ENCODE measurements at regions not wholly inside any gene's neighbourhood (a gene's known extent, or its start where the extent isn't known, plus 50 kb on each side); places are given as distances from the start of the nearest gene placed in this dataset.

GRCh38 chr9:107870221-107870620 lies 380.7 kb upstream of the KLF4 start:
- Histone ChIP-seq H3K36me3 (ENCODE audit: control insufficient read depth, insufficient read depth, low read length, severe bottlenecking) (no peaks in the 10 kb centered on the region), H3K9me3 (ENCODE audit: control insufficient read depth, low read length) (no peaks in the 10 kb centered on the region), H3K9ac (ENCODE audit: low read length) (no peak overlapping the region), H3K4me3 (ENCODE audit: low read length) (no peak overlapping the region), H3K4me1 (ENCODE audit: control insufficient read depth, insufficient read depth, low read length) (peaks cover 9% of the 10 kb centered on the region), H3K27me3 (replicated peaks; ENCODE audit: control insufficient read depth, insufficient read depth, low read length) (no peaks in the 10 kb centered on the region)
- no peak for DNase-seq (ENCODE audit: low read depth)

GRCh38 chr9:107869111-107869510 lies 379.5 kb upstream of the KLF4 start:
- DNase-seq (ENCODE audit: low read depth): peak; percentile 60
- Histone ChIP-seq H3K9me3 (ENCODE audit: control insufficient read depth, low read length) (no peaks in the 10 kb centered on the region), H3K27me3 (replicated peaks; ENCODE audit: control insufficient read depth, insufficient read depth, low read length) (no peaks in the 10 kb centered on the region), H3K36me3 (ENCODE audit: control insufficient read depth, insufficient read depth, low read length, severe bottlenecking) (no peaks in the 10 kb centered on the region), H3K4me3 (ENCODE audit: low read length) (no peak overlapping the region), H3K9ac (ENCODE audit: low read length) (no peak overlapping the region), H3K4me1 (ENCODE audit: control insufficient read depth, insufficient read depth, low read length) (peaks cover 9% of the 10 kb centered on the region)

GRCh38 chr9:107868186-107868585 lies 378.6 kb upstream of the KLF4 start:
- H3K4me3 ChIP-seq (ENCODE audit: low read length): no peak overlapping the region
- H3K9ac ChIP-seq (ENCODE audit: low read length): no peak overlapping the region
- no peaks in the 10 kb centered on the region for H3K36me3 ChIP-seq (ENCODE audit: control insufficient read depth, insufficient read depth, low read length, severe bottlenecking)
- DNase-seq (ENCODE audit: low read depth): no peak
- no peaks in the 10 kb centered on the region for H3K27me3 ChIP-seq (replicated peaks; ENCODE audit: control insufficient read depth, insufficient read depth, low read length)
- no peaks in the 10 kb centered on the region for H3K9me3 ChIP-seq (ENCODE audit: control insufficient read depth, low read length)
- H3K4me1 ChIP-seq (ENCODE audit: control insufficient read depth, insufficient read depth, low read length): peaks cover 15% of the 10 kb centered on the region

- H3K4me3 ChIP-seq (ENCODE audit: low read length): no peak overlapping the region
Measured at GRCh38 chr9:107867738-107868137, 378.2 kb upstream of the KLF4 start.

GRCh38 chr9:107866711-107867311 lies 377.2 kb upstream of the KLF4 start:
- peaks cover 29% of the 10 kb centered on the region for H3K4me1 ChIP-seq (ENCODE audit: control insufficient read depth, insufficient read depth, low read length)
- no peak overlapping the region for H3K9ac ChIP-seq (ENCODE audit: low read length)
- DNase-seq (ENCODE audit: low read depth): peak; percentile 81
- no peaks in the 10 kb centered on the region for H3K9me3 ChIP-seq (ENCODE audit: control insufficient read depth, low read length)
- H3K27me3 ChIP-seq (replicated peaks; ENCODE audit: control insufficient read depth, insufficient read depth, low read length): no peaks in the 10 kb centered on the region
- no peaks in the 10 kb centered on the region for H3K36me3 ChIP-seq (ENCODE audit: control insufficient read depth, insufficient read depth, low read length, severe bottlenecking)
- no peak overlapping the region for H3K4me3 ChIP-seq (ENCODE audit: low read length)

More at GRCh38 chr9:107867738-107868137, 378.2 kb upstream of the KLF4 start:
- DNase-seq (ENCODE audit: low read depth): no peak
- Histone ChIP-seq H3K36me3 (ENCODE audit: control insufficient read depth, insufficient read depth, low read length, severe bottlenecking) (no peaks in the 10 kb centered on the region), H3K27me3 (replicated peaks; ENCODE audit: control insufficient read depth, insufficient read depth, low read length) (no peaks in the 10 kb centered on the region), H3K9me3 (ENCODE audit: control insufficient read depth, low read length) (no peaks in the 10 kb centered on the region), H3K4me1 (ENCODE audit: control insufficient read depth, insufficient read depth, low read length) (peaks cover 20% of the 10 kb centered on the region), H3K9ac (ENCODE audit: low read length) (no peak overlapping the region)

GRCh38 chr9:107863396-107863795 lies 373.8 kb upstream of the KLF4 start:
- Histone ChIP-seq H3K27me3 (replicated peaks; ENCODE audit: control insufficient read depth, insufficient read depth, low read length) (no peaks in the 10 kb centered on the region), H3K36me3 (ENCODE audit: control insufficient read depth, insufficient read depth, low read length, severe bottlenecking) (no peaks in the 10 kb centered on the region), H3K4me1 (ENCODE audit: control insufficient read depth, insufficient read depth, low read length) (peaks cover 31% of the 10 kb centered on the region), H3K9me3 (ENCODE audit: control insufficient read depth, low read length) (peaks cover 6% of the 10 kb centered on the region), H3K4me3 (ENCODE audit: low read length) (no peak overlapping the region), H3K9ac (ENCODE audit: low read length) (peak overlapping the region; percentile 41)
- peak; percentile 51 for DNase-seq (ENCODE audit: low read depth)

- H3K9ac ChIP-seq (ENCODE audit: low read length): peak overlapping the region; percentile 41
- no peaks in the 10 kb centered on the region for H3K27me3 ChIP-seq (replicated peaks; ENCODE audit: control insufficient read depth, insufficient read depth, low read length)
- DNase-seq (ENCODE audit: low read depth): no peak
- H3K36me3 ChIP-seq (ENCODE audit: control insufficient read depth, insufficient read depth, low read length, severe bottlenecking): no peaks in the 10 kb centered on the region
- H3K4me3 ChIP-seq (ENCODE audit: low read length): no peak overlapping the region
- peaks cover 31% of the 10 kb centered on the region for H3K4me1 ChIP-seq (ENCODE audit: control insufficient read depth, insufficient read depth, low read length)
- H3K9me3 ChIP-seq (ENCODE audit: control insufficient read depth, low read length): peaks cover 6% of the 10 kb centered on the region
Measured at GRCh38 chr9:107862881-107863280, 373.3 kb upstream of the KLF4 start.

GRCh38 chr9:107862323-107862722 lies 372.8 kb upstream of the KLF4 start:
- Histone ChIP-seq H3K36me3 (ENCODE audit: control insufficient read depth, insufficient read depth, low read length, severe bottlenecking) (no peaks in the 10 kb centered on the region), H3K9me3 (ENCODE audit: control insufficient read depth, low read length) (peaks cover 6% of the 10 kb centered on the region), H3K4me3 (ENCODE audit: low read length) (no peak overlapping the region), H3K4me1 (ENCODE audit: control insufficient read depth, insufficient read depth, low read length) (peaks cover 31% of the 10 kb centered on the region), H3K9ac (ENCODE audit: low read length) (peak overlapping the region; percentile 41), H3K27me3 (replicated peaks; ENCODE audit: control insufficient read depth, insufficient read depth, low read length) (no peaks in the 10 kb centered on the region)
- DNase-seq (ENCODE audit: low read depth): no peak

GRCh38 chr9:107861075-107861474 lies 371.5 kb upstream of the KLF4 start:
- H3K27me3 ChIP-seq (replicated peaks; ENCODE audit: control insufficient read depth, insufficient read depth, low read length): no peaks in the 10 kb centered on the region

GRCh38 chr9:107858260-107858659 lies 368.7 kb upstream of the KLF4 start:
- H3K9ac ChIP-seq (ENCODE audit: low read length): no peak overlapping the region
- no peaks in the 10 kb centered on the region for H3K27me3 ChIP-seq (replicated peaks; ENCODE audit: control insufficient read depth, insufficient read depth, low read length)
- H3K4me3 ChIP-seq (ENCODE audit: low read length): no peak overlapping the region
- DNase-seq (ENCODE audit: low read depth): no peak
- H3K9me3 ChIP-seq (ENCODE audit: control insufficient read depth, low read length): peaks cover 13% of the 10 kb centered on the region
- H3K4me1 ChIP-seq (ENCODE audit: control insufficient read depth, insufficient read depth, low read length): peaks cover 16% of the 10 kb centered on the region
- H3K36me3 ChIP-seq (ENCODE audit: control insufficient read depth, insufficient read depth, low read length, severe bottlenecking): no peaks in the 10 kb centered on the region

More at GRCh38 chr9:107861075-107861474, 371.5 kb upstream of the KLF4 start:
- Histone ChIP-seq H3K4me3 (ENCODE audit: low read length) (no peak overlapping the region), H3K9me3 (ENCODE audit: control insufficient read depth, low read length) (peaks cover 6% of the 10 kb centered on the region), H3K9ac (ENCODE audit: low read length) (no peak overlapping the region), H3K36me3 (ENCODE audit: control insufficient read depth, insufficient read depth, low read length, severe bottlenecking) (no peaks in the 10 kb centered on the region), H3K4me1 (ENCODE audit: control insufficient read depth, insufficient read depth, low read length) (peaks cover 22% of the 10 kb centered on the region)
- no peak for DNase-seq (ENCODE audit: low read depth)

- no peak overlapping the region for H3K9ac ChIP-seq (ENCODE audit: low read length)
- DNase-seq (ENCODE audit: low read depth): no peak
Measured at GRCh38 chr9:107856633-107857032, 367.1 kb upstream of the KLF4 start.

GRCh38 chr9:107855164-107855563 lies 365.6 kb upstream of the KLF4 start:
- H3K27me3 ChIP-seq (replicated peaks; ENCODE audit: control insufficient read depth, insufficient read depth, low read length): no peaks in the 10 kb centered on the region
- H3K9ac ChIP-seq (ENCODE audit: low read length): no peak overlapping the region
- H3K36me3 ChIP-seq (ENCODE audit: control insufficient read depth, insufficient read depth, low read length, severe bottlenecking): no peaks in the 10 kb centered on the region
- H3K4me1 ChIP-seq (ENCODE audit: control insufficient read depth, insufficient read depth, low read length): no peaks in the 10 kb centered on the region
- no peak for DNase-seq (ENCODE audit: low read depth)
- H3K4me3 ChIP-seq (ENCODE audit: low read length): no peak overlapping the region
- H3K9me3 ChIP-seq (ENCODE audit: control insufficient read depth, low read length): peaks cover 13% of the 10 kb centered on the region

More at GRCh38 chr9:107856633-107857032, 367.1 kb upstream of the KLF4 start:
- peaks cover under 1% of the 10 kb centered on the region for H3K4me1 ChIP-seq (ENCODE audit: control insufficient read depth, insufficient read depth, low read length)
- no peaks in the 10 kb centered on the region for H3K36me3 ChIP-seq (ENCODE audit: control insufficient read depth, insufficient read depth, low read length, severe bottlenecking)
- no peak overlapping the region for H3K4me3 ChIP-seq (ENCODE audit: low read length)
- H3K9me3 ChIP-seq (ENCODE audit: control insufficient read depth, low read length): peaks cover 13% of the 10 kb centered on the region
- no peaks in the 10 kb centered on the region for H3K27me3 ChIP-seq (replicated peaks; ENCODE audit: control insufficient read depth, insufficient read depth, low read length)
